Superior temporal gyrus (tissue), 1 donor: ENCODE measurements at regions not wholly inside any gene's neighbourhood (a gene's known extent, or its start where the extent isn't known, plus 50 kb on each side); places are given as distances from the start of the nearest gene placed in this dataset.
"Not testable (repeated sequence)": the region's sequence is repeated elsewhere in the genome, so short reads cannot be mapped to it uniquely, and the experiment has no call there.

ENCODE experiments used
- DNase-seq: peaks from one replicate; pipeline ENCODE4 v3.0.0-alpha.2; 2016; ENCODE audit errors: extremely low spot score

- DNase-seq: no peak
Observed at GRCh38 chr12:67759829-67760228, 111.3 kb downstream of the DYRK2 start.

GRCh38 chr12:67760586-67761275, 112.2 kb downstream of the DYRK2 start:
- DNase-seq: no peak

- no peak for DNase-seq
Observed at GRCh38 chr12:67761566-67761965, 113.0 kb downstream of the DYRK2 start.

GRCh38 chr12:67764055-67764454, 115.5 kb downstream of the DYRK2 start:
- DNase-seq: no peak

GRCh38 chr12:67764946-67765619, 116.5 kb downstream of the DYRK2 start:
- no peak for DNase-seq

- DNase-seq: no peak
Observed at GRCh38 chr12:67765776-67766766, 117.5 kb downstream of the DYRK2 start.

GRCh38 chr12:67772267-67773169, 124.0 kb downstream of the DYRK2 start:
- DNase-seq: peak; percentile 40

- DNase-seq: no peak
Observed at GRCh38 chr12:67773896-67774295, 125.4 kb downstream of the DYRK2 start.

- no peak for DNase-seq
Observed at GRCh38 chr12:67774983-67775587, 126.5 kb downstream of the DYRK2 start.

- no peak for DNase-seq
Observed at GRCh38 chr12:67780580-67781084, 132.1 kb downstream of the DYRK2 start.

- DNase-seq: no peak
Observed at GRCh38 chr12:67782573-67782972, 134.0 kb downstream of the DYRK2 start.

GRCh38 chr12:67783393-67783792, 134.8 kb downstream of the DYRK2 start:
- DNase-seq: no peak

GRCh38 chr12:67784831-67785230, 136.3 kb downstream of the DYRK2 start:
- DNase-seq: no peak

- no peak for DNase-seq
Observed at GRCh38 chr12:67786086-67786485, 137.5 kb downstream of the DYRK2 start.

- DNase-seq: no peak
Observed at GRCh38 chr12:67788118-67788517, 139.6 kb downstream of the DYRK2 start.

GRCh38 chr12:67789266-67789665, 140.7 kb downstream of the DYRK2 start:
- DNase-seq: no peak

GRCh38 chr12:67790660-67791059, 142.1 kb downstream of the DYRK2 start:
- DNase-seq: no peak

- DNase-seq: not testable (repeated sequence)
Observed at GRCh38 chr12:67791362-67791761, 142.8 kb downstream of the DYRK2 start.

- no peak for DNase-seq
Observed at GRCh38 chr12:67792185-67792584, 143.6 kb downstream of the DYRK2 start.

- no peak for DNase-seq
Observed at GRCh38 chr12:67794161-67794560, 145.6 kb downstream of the DYRK2 start.

GRCh38 chr12:67795236-67795635, 146.7 kb downstream of the DYRK2 start:
- DNase-seq: no peak
